Body of pancreas (tissue), 4 donors: ENCODE measurements at regions not wholly inside any gene's neighbourhood (a gene's known extent, or its start where the extent isn't known, plus 50 kb on each side); places are given as distances from the start of the nearest gene placed in this dataset.

Experiments
- POLR2A ChIP-seq, 3 donors: fragments of 450-650 bp; IDR thresholded peaks; one replicate each; pipeline ENCODE4 v1.6.1; 2016; ENCODE audit warnings: antibody characterized with exemption in 3 of 3, mild to moderate bottlenecking in 2 of 3
- TF ChIP-seq, protein P1 (sequence below), 7 experiments: fragments of 450-650 bp in 4 of 7; fragments of 200-600 bp in 3 of 7; sonication (generic) in 3 of 7; IDR thresholded peaks; one replicate each; pipeline ENCODE4 v1.5.1; 2016 to 2019; ENCODE audit warnings: antibody characterized with exemption in 7 of 7

- TF ChIP-seq, protein P1, sequence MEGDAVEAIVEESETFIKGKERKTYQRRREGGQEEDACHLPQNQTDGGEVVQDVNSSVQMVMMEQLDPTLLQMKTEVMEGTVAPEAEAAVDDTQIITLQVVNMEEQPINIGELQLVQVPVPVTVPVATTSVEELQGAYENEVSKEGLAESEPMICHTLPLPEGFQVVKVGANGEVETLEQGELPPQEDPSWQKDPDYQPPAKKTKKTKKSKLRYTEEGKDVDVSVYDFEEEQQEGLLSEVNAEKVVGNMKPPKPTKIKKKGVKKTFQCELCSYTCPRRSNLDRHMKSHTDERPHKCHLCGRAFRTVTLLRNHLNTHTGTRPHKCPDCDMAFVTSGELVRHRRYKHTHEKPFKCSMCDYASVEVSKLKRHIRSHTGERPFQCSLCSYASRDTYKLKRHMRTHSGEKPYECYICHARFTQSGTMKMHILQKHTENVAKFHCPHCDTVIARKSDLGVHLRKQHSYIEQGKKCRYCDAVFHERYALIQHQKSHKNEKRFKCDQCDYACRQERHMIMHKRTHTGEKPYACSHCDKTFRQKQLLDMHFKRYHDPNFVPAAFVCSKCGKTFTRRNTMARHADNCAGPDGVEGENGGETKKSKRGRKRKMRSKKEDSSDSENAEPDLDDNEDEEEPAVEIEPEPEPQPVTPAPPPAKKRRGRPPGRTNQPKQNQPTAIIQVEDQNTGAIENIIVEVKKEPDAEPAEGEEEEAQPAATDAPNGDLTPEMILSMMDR (IDR thresholded peaks at IDR 0.05), result no peak
- TF ChIP-seq POLR2A (IDR thresholded peaks at IDR 0.05), result no peak
These were observed 94.0 kb downstream of the ZNF608 start for GRCh38 chr5:124652514-124652819.
